Neural progenitor cell (in vitro differentiated cells): ENCODE measurements at regions not wholly inside any gene's neighbourhood (a gene's known extent, or its start where the extent isn't known, plus 50 kb on each side); places are given as distances from the start of the nearest gene placed in this dataset.

Experiments
- DNase-seq: peaks from one replicate; pipeline ENCODE4 v3.0.0-alpha.2; 2016; ENCODE audit warnings: low spot score
- H2AFZ ChIP-seq: fragments of 200-600 bp; sonication (generic); replicated peaks from 2 replicates; pipeline ENCODE4 v1.6.1; 2016; ENCODE audit warnings: antibody characterized with exemption
- H3F3A ChIP-seq: fragments of 200-600 bp; sonication (generic); 2 replicates; pipeline ENCODE4 v1.6.1; 2016; ENCODE audit warnings: antibody characterized with exemption, low read depth
- H3K27ac ChIP-seq: fragments of 200-600 bp; sonication (generic); 2 replicates; pipeline ENCODE4 v1.5.1; 2016; ENCODE audit warnings: mild to moderate bottlenecking
- H3K27me3 ChIP-seq: fragments of 200-600 bp; sonication (generic); 2 replicates; pipeline ENCODE4 v1.6.1; 2016; ENCODE audit warnings: mild to moderate bottlenecking, moderate library complexity
- H3K36me3 ChIP-seq: fragments of 200-600 bp; sonication (generic); 2 replicates; pipeline ENCODE4 v1.5.1; 2016
- H3K4me1 ChIP-seq: fragments of 200-600 bp; sonication (generic); 2 replicates; pipeline ENCODE4 v1.6.1; 2016; ENCODE audit warnings: mixed run types
- H3K4me2 ChIP-seq: fragments of 200-600 bp; sonication (generic); 2 replicates; pipeline ENCODE4 v1.6.1; 2016
- H3K4me3 ChIP-seq: fragments of 200-600 bp; sonication (generic); 2 replicates; pipeline ENCODE4 v1.5.1; 2016
- H3K79me2 ChIP-seq: fragments of 200-600 bp; sonication (generic); 2 replicates; pipeline ENCODE4 v1.6.1; 2016; ENCODE audit warnings: low read depth
- H3K9ac ChIP-seq: fragments of 200-600 bp; sonication (generic); 2 replicates; pipeline ENCODE4 v1.6.1; 2016
- H3K9me3 ChIP-seq: fragments of 200-600 bp; sonication (generic); 2 replicates; pipeline ENCODE4 v1.5.1; 2016; ENCODE audit warnings: low read depth
- H4K20me1 ChIP-seq: fragments of 200-600 bp; sonication (generic); 2 replicates; pipeline ENCODE4 v1.6.1; 2016; ENCODE audit warnings: low read depth
- H3K27ac Mint-ChIP-seq: 3 replicates; pipeline ENCODE4 v1.8.0; 2021; ENCODE audit warnings: mixed read lengths
- H3K27me3 Mint-ChIP-seq: 2 replicates; pipeline ENCODE4 v1.8.0; 2022; ENCODE audit warnings: low read depth, mild to moderate bottlenecking, inconsistent platforms, moderate library complexity, mixed read lengths; ENCODE audit not compliant: insufficient read depth
- H3K36me3 Mint-ChIP-seq: 3 replicates; pipeline ENCODE4 v1.8.0; 2021; ENCODE audit warnings: mixed read lengths
- H3K4me1 Mint-ChIP-seq: 3 replicates; pipeline ENCODE4 v1.8.0; 2021; ENCODE audit warnings: mixed read lengths
- H3K4me3 Mint-ChIP-seq: 3 replicates; pipeline ENCODE4 v1.8.0; 2021; ENCODE audit warnings: mild to moderate bottlenecking, moderate library complexity, mixed read lengths
- H3K9me3 Mint-ChIP-seq: 3 replicates; pipeline ENCODE4 v1.8.0; 2020; ENCODE audit warnings: mixed read lengths
- CTCF ChIP-seq: fragments of 200-600 bp; sonication (generic); IDR thresholded peaks from 2 replicates; pipeline ENCODE4 v1.5.1; 2017; ENCODE audit warnings: antibody characterized with exemption, mild to moderate bottlenecking
- EZH2 ChIP-seq: fragments of 200-600 bp; sonication (generic); IDR thresholded peaks from 2 replicates; pipeline ENCODE4 v1.6.1; 2017; ENCODE audit warnings: antibody characterized with exemption, mild to moderate bottlenecking, moderate library complexity
- EZH2phosphoT487 ChIP-seq: fragments of 200-600 bp; sonication (generic); IDR thresholded peaks from 2 replicates; pipeline ENCODE4 v1.6.1; 2017; ENCODE audit warnings: antibody characterized with exemption

- TF ChIP-seq EZH2phosphoT487 (no peak), EZH2 (no peak), CTCF (no peak)
- Histone ChIP-seq H3K27me3 (peaks cover 46% of the 10 kb centered on the region), H4K20me1 (no peaks in the 10 kb centered on the region), H3K4me3 (no peak overlapping the region), H3K9ac (no peak overlapping the region), H2AFZ (no peak overlapping the region), H3K27ac (no peak overlapping the region), H3K9me3 (no peaks in the 10 kb centered on the region), H3F3A (no peaks in the 10 kb centered on the region), H3K79me2 (no peaks in the 10 kb centered on the region), H3K4me2 (no peak overlapping the region), H3K36me3 (no peaks in the 10 kb centered on the region), H3K4me1 (peaks cover 6% of the 10 kb centered on the region)
- Mint-ChIP-seq H3K4me1 (peaks cover 8% of the 10 kb centered on the region), H3K27me3 (peaks cover 6% of the 10 kb centered on the region), H3K4me3 (no peak overlapping the region), H3K36me3 (no peaks in the 10 kb centered on the region), H3K27ac (no peak overlapping the region), H3K9me3 (peaks cover 4% of the 10 kb centered on the region)
- DNase-seq, result no peak
Observed at GRCh38 chr5:1671351-1671750, 128.3 kb downstream of the MRPL36 start.

- Histone ChIP-seq H3K9ac (no peak overlapping the region), H3K4me3 (no peak overlapping the region), H3K9me3 (no peaks in the 10 kb centered on the region), H4K20me1 (no peaks in the 10 kb centered on the region), H3K4me2 (no peak overlapping the region), H3K27me3 (peaks cover 56% of the 10 kb centered on the region), H2AFZ (no peak overlapping the region), H3K79me2 (no peaks in the 10 kb centered on the region), H3K36me3 (no peaks in the 10 kb centered on the region), H3K27ac (no peak overlapping the region), H3F3A (no peaks in the 10 kb centered on the region), H3K4me1 (peaks cover 6% of the 10 kb centered on the region)
- Mint-ChIP-seq H3K4me1 (peaks cover 8% of the 10 kb centered on the region), H3K36me3 (no peaks in the 10 kb centered on the region), H3K27ac (no peak overlapping the region), H3K4me3 (no peak overlapping the region), H3K27me3 (peaks cover 11% of the 10 kb centered on the region), H3K9me3 (peaks cover 4% of the 10 kb centered on the region)
- no peak for DNase-seq
- TF ChIP-seq EZH2, result no peak
- TF ChIP-seq CTCF, result no peak
Observed at GRCh38 chr5:1670351-1670750, 129.3 kb downstream of the MRPL36 start.

GRCh38 chr5:1669276-1670155 lies 130.1 kb downstream of the MRPL36 start:
- no peak overlapping the region for H2AFZ ChIP-seq
- no peak overlapping the region for H3K27ac ChIP-seq
- Mint-ChIP-seq H3K9me3 (peaks cover 4% of the 10 kb centered on the region), H3K36me3 (no peaks in the 10 kb centered on the region), H3K4me3 (peak overlapping the region; percentile 27), H3K27me3 (peaks cover 11% of the 10 kb centered on the region), H3K27ac (no peak overlapping the region), H3K4me1 (peaks cover 11% of the 10 kb centered on the region)
- H4K20me1 ChIP-seq, result no peaks in the 10 kb centered on the region
- H3K27me3 ChIP-seq, result peaks cover 64% of the 10 kb centered on the region
- H3K9ac ChIP-seq, result no peak overlapping the region
- H3F3A ChIP-seq, result no peaks in the 10 kb centered on the region
- no peak overlapping the region for H3K4me3 ChIP-seq
- H3K9me3 ChIP-seq, result no peaks in the 10 kb centered on the region
- H3K36me3 ChIP-seq, result no peaks in the 10 kb centered on the region
- DNase-seq, result no peak
- TF ChIP-seq EZH2phosphoT487, result no peak
- no peak for TF ChIP-seq CTCF
- no peak for TF ChIP-seq EZH2
- H3K4me2 ChIP-seq, result no peak overlapping the region
- no peaks in the 10 kb centered on the region for H3K79me2 ChIP-seq
- peaks cover 6% of the 10 kb centered on the region for H3K4me1 ChIP-seq
